ENCODE measurements at regions not wholly inside any gene's neighbourhood (a gene's known extent, or its start where the extent isn't known, plus 50 kb on each side); places are given as distances from the start of the nearest gene placed in this dataset.

- Mint-ChIP-seq H3K27me3 (peaks cover 15 to 30% of the 10 kb centered on the region in 2 donors), H3K9me3 (no peaks in the 10 kb centered on the region)
These were observed 149.4 kb downstream of the DNAJB6 start for GRCh38 chr7:157486007-157486755.

GRCh38 chr7:157487046-157487770, 150.4 kb downstream of the DNAJB6 start:
- Mint-ChIP-seq H3K36me3 (peaks cover 6% of the 10 kb centered on the region), H3K27me3 (peaks cover 16 to 33% of the 10 kb centered on the region in 2 donors), H3K9me3 (peaks cover under 1% of the 10 kb centered on the region), H3K27ac (peak overlapping the region in 1 of 2 donors; percentile 44), H3K4me1 (ENCODE audit: low read depth in 2 of 2) (peaks cover 14 to 15% of the 10 kb centered on the region in 2 donors), H3K4me3 (no peak overlapping the region)
- no peak for ATAC-seq
- no peak for DNase-seq (ENCODE audit: low spot score)

More at GRCh38 chr7:157486007-157486755, 149.4 kb downstream of the DNAJB6 start:
- ATAC-seq (no peak), DNase-seq (ENCODE audit: low spot score) (no peak)
- no peak overlapping the region for H3K4me3 Mint-ChIP-seq
- H3K27ac Mint-ChIP-seq = peak overlapping the region in 1 of 2 donors; percentile 44
- peaks cover 2% of the 10 kb centered on the region for H3K36me3 Mint-ChIP-seq
- H3K4me1 Mint-ChIP-seq (ENCODE audit: low read depth in 2 of 2) = peaks cover 11 to 14% of the 10 kb centered on the region in 2 donors

DNA sequence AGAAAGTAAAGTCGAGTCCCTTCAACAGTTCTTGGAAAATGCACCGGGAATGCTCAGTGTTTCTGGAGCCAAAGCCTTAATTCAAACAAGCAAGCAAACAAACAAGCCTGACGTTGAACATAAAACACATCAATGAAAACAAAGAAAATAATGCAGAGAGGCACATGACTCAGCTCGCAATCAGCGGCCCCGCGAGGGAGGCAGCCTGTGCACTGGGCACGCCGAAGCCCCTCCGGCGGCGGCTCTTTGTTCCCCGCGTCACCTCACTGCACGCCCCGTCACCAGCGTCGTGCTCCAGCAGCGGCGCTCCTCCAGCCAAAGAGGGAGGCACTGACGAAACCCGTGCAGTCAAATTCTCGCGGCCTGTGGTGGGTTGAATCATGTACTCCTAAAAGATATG, 151.5 kb downstream of the DNAJB6 start:
- H3K36me3 Mint-ChIP-seq = peaks cover 11% of the 10 kb centered on the region
- no peak overlapping the region for H3K4me3 Mint-ChIP-seq
- no peak overlapping the region for H3K27ac Mint-ChIP-seq
- DNase-seq (ENCODE audit: low spot score) = no peak
- peaks cover 25 to 44% of the 10 kb centered on the region in 2 donors for H3K27me3 Mint-ChIP-seq
- ATAC-seq = no peak
- H3K4me1 Mint-ChIP-seq (ENCODE audit: low read depth in 2 of 2) = peaks cover 14 to 18% of the 10 kb centered on the region in 2 donors
- peaks cover 4% of the 10 kb centered on the region for H3K9me3 Mint-ChIP-seq

DNA sequence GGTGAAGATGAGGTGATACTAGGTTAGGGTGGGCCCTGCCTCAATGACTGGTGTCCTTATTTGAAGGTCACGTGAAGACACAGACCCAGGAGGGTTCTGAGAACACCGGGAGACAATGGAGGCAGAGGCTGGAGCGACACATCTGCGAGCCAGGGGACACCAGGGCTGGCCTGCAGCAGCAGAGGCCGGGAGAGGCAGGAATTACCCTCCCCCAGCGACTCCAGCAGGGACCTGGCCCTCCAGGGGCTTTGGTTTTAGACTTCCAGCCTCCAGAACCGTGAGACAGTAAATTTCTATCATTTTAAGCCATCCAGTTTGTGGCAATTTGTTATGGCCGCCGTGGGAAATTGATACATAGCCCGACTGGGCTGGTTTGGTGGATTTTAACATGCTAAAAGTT, 152.2 kb downstream of the DNAJB6 start:
- H3K27ac Mint-ChIP-seq = peak overlapping the region in 1 of 2 donors; percentile 14
- peaks cover 14 to 21% of the 10 kb centered on the region in 2 donors for H3K4me1 Mint-ChIP-seq (ENCODE audit: low read depth in 2 of 2)
- peaks cover 15% of the 10 kb centered on the region for H3K36me3 Mint-ChIP-seq
- H3K27me3 Mint-ChIP-seq = peaks cover 32 to 51% of the 10 kb centered on the region in 2 donors
- no peak for ATAC-seq
- DNase-seq (ENCODE audit: low spot score) = no peak
- no peak overlapping the region for H3K4me3 Mint-ChIP-seq
- H3K9me3 Mint-ChIP-seq = peaks cover 4% of the 10 kb centered on the region
